ENCODE measurements at regions not wholly inside any gene's neighbourhood (a gene's known extent, or its start where the extent isn't known, plus 50 kb on each side); places are given as distances from the start of the nearest gene placed in this dataset.

GRCh38 chr14:58912799-58913432, 275.2 kb downstream of the DACT1 start:
- H4K20me1 ChIP-seq (ENCODE audit: control insufficient read depth, extremely low read depth, insufficient read depth, low read length): no peaks in the 10 kb centered on the region
- no peak overlapping the region for H2AFZ ChIP-seq (ENCODE audit: control insufficient read depth, low read length)
- no peak overlapping the region for H3K4me2 ChIP-seq (ENCODE audit: control insufficient read depth, extremely low read depth, insufficient read depth, low read depth, low read length)
- H3K9ac ChIP-seq (ENCODE audit: control insufficient read depth, extremely low read depth, insufficient read depth, low read length): no peak overlapping the region
- H3K4me1 ChIP-seq (ENCODE audit: control insufficient read depth, extremely low read depth, insufficient read depth, low read length): peaks cover 5% of the 10 kb centered on the region
- no peaks in the 10 kb centered on the region for H3K79me2 ChIP-seq (ENCODE audit: control insufficient read depth, insufficient read depth, low read length)
- no peak for FAIRE-seq
- no peaks in the 10 kb centered on the region for H3K9me1 ChIP-seq (ENCODE audit: control insufficient read depth, extremely low read depth, insufficient read depth, low read length)
- H3K27ac ChIP-seq (ENCODE audit: control insufficient read depth, insufficient read depth, low read length): no peak overlapping the region
- no peaks in the 10 kb centered on the region for H3K36me3 ChIP-seq (ENCODE audit: control insufficient read depth in 2 of 2, extremely low read depth in 1 of 2, insufficient read depth in 2 of 2, low read length in 2 of 2)
- TF ChIP-seq, protein P1, sequence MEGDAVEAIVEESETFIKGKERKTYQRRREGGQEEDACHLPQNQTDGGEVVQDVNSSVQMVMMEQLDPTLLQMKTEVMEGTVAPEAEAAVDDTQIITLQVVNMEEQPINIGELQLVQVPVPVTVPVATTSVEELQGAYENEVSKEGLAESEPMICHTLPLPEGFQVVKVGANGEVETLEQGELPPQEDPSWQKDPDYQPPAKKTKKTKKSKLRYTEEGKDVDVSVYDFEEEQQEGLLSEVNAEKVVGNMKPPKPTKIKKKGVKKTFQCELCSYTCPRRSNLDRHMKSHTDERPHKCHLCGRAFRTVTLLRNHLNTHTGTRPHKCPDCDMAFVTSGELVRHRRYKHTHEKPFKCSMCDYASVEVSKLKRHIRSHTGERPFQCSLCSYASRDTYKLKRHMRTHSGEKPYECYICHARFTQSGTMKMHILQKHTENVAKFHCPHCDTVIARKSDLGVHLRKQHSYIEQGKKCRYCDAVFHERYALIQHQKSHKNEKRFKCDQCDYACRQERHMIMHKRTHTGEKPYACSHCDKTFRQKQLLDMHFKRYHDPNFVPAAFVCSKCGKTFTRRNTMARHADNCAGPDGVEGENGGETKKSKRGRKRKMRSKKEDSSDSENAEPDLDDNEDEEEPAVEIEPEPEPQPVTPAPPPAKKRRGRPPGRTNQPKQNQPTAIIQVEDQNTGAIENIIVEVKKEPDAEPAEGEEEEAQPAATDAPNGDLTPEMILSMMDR (optimal IDR thresholded peaks at IDR 0.05 in 1 of 3, IDR thresholded peaks at IDR 0.05 in 1 of 3, conservative IDR thresholded peaks at IDR 0.05 in 1 of 3; ENCODE audit: extremely low read depth in 1 of 3, insufficient read depth in 2 of 3, low read length in 3 of 3): no peak
- no peak for TF ChIP-seq EZH2 (IDR thresholded peaks at IDR 0.05; ENCODE audit: low read length)
- DNase-seq (ENCODE audit: low read depth, low spot score): no peak
- no peak overlapping the region for H3K4me3 ChIP-seq (ENCODE audit: control insufficient read depth in 2 of 3, extremely low read depth in 1 of 3, insufficient read depth in 2 of 3, low read depth in 1 of 3, low read length in 3 of 3)
- no peaks in the 10 kb centered on the region for H3K9me3 ChIP-seq (ENCODE audit: control insufficient read depth, low read depth, low read length)
- dilution Hi-C loops (cut with MboI; ENCODE audit: extremely low pct_ligation_motif_present, low sequenced_read_pairs): no loop called here
- H3K27me3 ChIP-seq (ENCODE audit: control insufficient read depth, extremely low read depth, insufficient read depth, low read length): no peaks in the 10 kb centered on the region

DNA sequence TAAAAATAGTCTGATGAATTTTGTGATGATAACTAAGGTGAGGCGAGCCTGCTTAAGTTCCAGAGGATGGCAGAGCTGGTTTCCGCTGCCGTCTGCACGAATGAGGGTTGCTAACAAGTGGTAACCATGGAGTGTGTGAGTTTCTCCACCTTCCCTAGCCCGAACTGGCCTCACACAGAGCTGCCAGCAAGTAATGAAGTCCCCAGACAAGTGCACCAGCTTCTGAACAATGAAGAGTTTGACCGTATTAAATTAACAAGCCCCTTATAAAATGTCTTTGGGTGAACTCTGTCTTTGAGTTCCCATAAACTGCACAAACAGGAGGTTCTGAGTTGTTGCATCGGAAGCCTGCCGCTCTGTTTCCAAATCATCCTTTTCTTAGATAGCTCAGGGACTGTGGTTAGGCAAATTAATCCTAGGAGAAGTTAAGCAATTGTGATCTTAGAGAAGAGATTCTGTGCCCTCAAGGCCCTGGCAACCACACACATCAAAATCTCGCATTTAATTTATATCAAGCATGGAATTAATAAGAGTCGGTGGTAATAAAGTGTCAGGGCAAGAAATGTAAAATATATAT, 274.1 kb upstream of the DAAM1 start:
- no peak overlapping the region for H3K9ac ChIP-seq (ENCODE audit: control insufficient read depth, extremely low read depth, insufficient read depth, low read length)
- no peaks in the 10 kb centered on the region for H3K9me1 ChIP-seq (ENCODE audit: control insufficient read depth, extremely low read depth, insufficient read depth, low read length)
- H3K36me3 ChIP-seq (ENCODE audit: control insufficient read depth in 2 of 2, extremely low read depth in 1 of 2, insufficient read depth in 2 of 2, low read length in 2 of 2): no peaks in the 10 kb centered on the region
- FAIRE-seq (no peak), DNase-seq (ENCODE audit: low read depth, low spot score) (no peak)
- H3K27me3 ChIP-seq (ENCODE audit: control insufficient read depth, extremely low read depth, insufficient read depth, low read length): no peaks in the 10 kb centered on the region
- H4K20me1 ChIP-seq (ENCODE audit: control insufficient read depth, extremely low read depth, insufficient read depth, low read length): no peaks in the 10 kb centered on the region
- H2AFZ ChIP-seq (ENCODE audit: control insufficient read depth, low read length): no peak overlapping the region
- no peaks in the 10 kb centered on the region for H3K9me3 ChIP-seq (ENCODE audit: control insufficient read depth, low read depth, low read length)
- H3K4me1 ChIP-seq (ENCODE audit: control insufficient read depth, extremely low read depth, insufficient read depth, low read length): peaks cover 11% of the 10 kb centered on the region
- dilution Hi-C loops (cut with MboI; ENCODE audit: extremely low pct_ligation_motif_present, low sequenced_read_pairs): no loop called here
- H3K4me3 ChIP-seq (ENCODE audit: control insufficient read depth in 2 of 3, extremely low read depth in 1 of 3, insufficient read depth in 2 of 3, low read depth in 1 of 3, low read length in 3 of 3): no peak overlapping the region
- H3K27ac ChIP-seq (ENCODE audit: control insufficient read depth, insufficient read depth, low read length): no peak overlapping the region
- TF ChIP-seq, protein P1 (optimal IDR thresholded peaks at IDR 0.05 in 1 of 3, IDR thresholded peaks at IDR 0.05 in 1 of 3, conservative IDR thresholded peaks at IDR 0.05 in 1 of 3; ENCODE audit: extremely low read depth in 1 of 3, insufficient read depth in 2 of 3, low read length in 3 of 3): no peak
- TF ChIP-seq EZH2 (IDR thresholded peaks at IDR 0.05; ENCODE audit: low read length): no peak
- H3K4me2 ChIP-seq (ENCODE audit: control insufficient read depth, extremely low read depth, insufficient read depth, low read depth, low read length): no peak overlapping the region
- no peaks in the 10 kb centered on the region for H3K79me2 ChIP-seq (ENCODE audit: control insufficient read depth, insufficient read depth, low read length)

Measured in keratinocyte (primary cell).